HepG2 (cell line): ENCODE measurements at regions not wholly inside any gene's neighbourhood (a gene's known extent, or its start where the extent isn't known, plus 50 kb on each side); places are given as distances from the start of the nearest gene placed in this dataset.
A peak's percentile ranks its signal among the peaks of the same experiment; 100 is the strongest.

Experiments used
- ATAC-seq: fragments of 200-7000 bp; cut with Tn5 transposase; 3 replicates; pipeline ENCODE4 v1.9.1; 2020; ENCODE audit warnings: mild to moderate bottlenecking, moderate library complexity
- BruUV-seq: library from RNA; stranded (reverse); fragments of 400-500 nt; replicated peaks from 2 replicates; lab custom pipeline; 2021; lab: Mats Ljungman, UMichigan
- CTCF ChIA-PET: fragments of 300-600 bp; formaldehyde crosslinking; extraction: SDS; loops from one replicate; lab custom pipeline; 2021; ENCODE audit warnings: low total read pairs, inconsistent platforms, low intra/inter-chr PET ratio; lab: Yijun Ruan, JAX
- POLR2A ChIA-PET: fragments of 350-600 bp; sonication (Branson Sonifier 250); formaldehyde crosslinking; loops from one replicate; lab custom pipeline; 2020; ENCODE audit warnings: antibody characterized with exemption, inconsistent platforms; lab: Yijun Ruan, JAX
- DNase-seq: peaks from one replicate; pipeline ENCODE4 v3.0.0-alpha.2; 2015; ENCODE audit warnings: low spot score
- FAIRE-seq: peaks from 3 replicates; lab custom pipeline; 2011; peaks lifted over from hg19 to GRCh38; lab: Jason Lieb, UNC
- H2AFZ ChIP-seq: one replicate; pipeline ENCODE4 v1.6.1; 2011; ENCODE audit warnings: low read length, inconsistent platforms
- H3K27ac ChIP-seq: fragments of 300-600 bp; 3 replicates; pipeline ENCODE4 v1.8.0; 2011; ENCODE audit warnings: mixed run types, mild to moderate bottlenecking, mixed read lengths, low read length, inconsistent platforms; ENCODE audit not compliant: insufficient read depth; ENCODE audit errors: extremely low read length
- H3K27me3 ChIP-seq, 2 experiments: fragments of 200-600 bp in 1 of 2; 2 replicates in 1 of 2; 3 replicates in 1 of 2; pipeline versions ENCODE4 v1.6.0 to v1.8.0; 2011; ENCODE audit warnings: low read length in 2 of 2, mild to moderate bottlenecking in 2 of 2, moderate library complexity in 2 of 2, inconsistent platforms in 1 of 2; ENCODE audit not compliant: insufficient read depth in 2 of 2, control insufficient read depth in 1 of 2
- H3K36me3 ChIP-seq, 2 experiments: fragments of 200-600 bp in 1 of 2; replicated peaks in 1 of 2; 2 replicates in 1 of 2; 3 replicates in 1 of 2; pipeline versions ENCODE4 v1.5.1 to v1.8.0; 2011; ENCODE audit warnings: low read length in 2 of 2, inconsistent platforms in 1 of 2; ENCODE audit not compliant: insufficient read depth in 2 of 2, control insufficient read depth in 1 of 2
- H3K4me1 ChIP-seq: 2 replicates; pipeline ENCODE4 v1.5.1; 2012; ENCODE audit warnings: low read length, inconsistent platforms; ENCODE audit not compliant: insufficient read depth
- H3K4me2 ChIP-seq: 2 replicates; pipeline ENCODE4 v1.6.0; 2011; ENCODE audit warnings: low read depth, low read length, inconsistent platforms
- H3K4me3 ChIP-seq, 3 experiments: fragments of 200-600 bp in 1 of 3; sonication (generic), shearing (Covaris generic) in 1 of 3; replicated peaks in 1 of 3; 2 replicates each; pipeline ENCODE4 v1.5.1; 2011 to 2016; ENCODE audit warnings: low read length in 3 of 3, inconsistent platforms in 2 of 3, low read depth in 2 of 3, mild to moderate bottlenecking in 2 of 3, control low read depth in 1 of 3, mixed read lengths in 1 of 3; ENCODE audit not compliant: insufficient read depth in 1 of 3
- H3K79me2 ChIP-seq: one replicate; pipeline ENCODE4 v1.6.1; 2011; ENCODE audit warnings: low read length, inconsistent platforms; ENCODE audit not compliant: insufficient read depth
- H3K9ac ChIP-seq: 2 replicates; pipeline ENCODE4 v1.6.0; 2011; ENCODE audit warnings: mild to moderate bottlenecking, low read depth, low read length, inconsistent platforms; ENCODE audit not compliant: insufficient read depth
- H3K9me3 ChIP-seq: 2 replicates; pipeline ENCODE4 v1.5.1; 2012; ENCODE audit warnings: mild to moderate bottlenecking, low read length
- H4K20me1 ChIP-seq: 2 replicates; pipeline ENCODE4 v1.6.0; 2011; ENCODE audit warnings: inconsistent platforms, mild to moderate bottlenecking, low read length, moderate library complexity; ENCODE audit not compliant: insufficient read depth
- DDIT3 ChIP-seq: sonication (generic); formaldehyde crosslinking; IDR thresholded peaks from 2 replicates; pipeline ENCODE4 v1.4.0; 2020; ENCODE audit warnings: mild to moderate bottlenecking, missing genetic modification reagents
- GLMP ChIP-seq: sonication (generic); formaldehyde crosslinking; IDR thresholded peaks from 2 replicates; pipeline ENCODE4 v1.9.0; 2021; ENCODE audit warnings: missing genetic modification reagents, mild to moderate bottlenecking, borderline replicate concordance
- KDM5A ChIP-seq: fragments of 200-600 bp; sonication (generic); IDR thresholded peaks from 2 replicates; pipeline ENCODE4 v1.7.0; 2018; ENCODE audit warnings: antibody characterized with exemption, mild to moderate bottlenecking, low read length, borderline replicate concordance
- MAZ ChIP-seq, 2 experiments: sonication (generic) in 1 of 2; formaldehyde crosslinking in 1 of 2; IDR thresholded peaks; 2 replicates each; pipeline versions ENCODE4 v1.5.0 to v1.6.1; 2012 to 2020; ENCODE audit warnings: low read depth in 2 of 2, mild to moderate bottlenecking in 2 of 2, borderline replicate concordance in 1 of 2, improper control_type of control experiment in 1 of 2, low read length in 1 of 2, missing genetic modification reagents in 1 of 2, moderate library complexity in 1 of 2
- MED13 ChIP-seq: sonication (generic); formaldehyde crosslinking; IDR thresholded peaks from 2 replicates; pipeline ENCODE4 v1.5.0; 2020; ENCODE audit warnings: missing genetic modification reagents
- MYC ChIP-seq: sonication (generic); formaldehyde crosslinking; IDR thresholded peaks from 2 replicates; pipeline ENCODE4 v1.9.0; 2021; ENCODE audit warnings: missing genetic modification reagents, borderline replicate concordance
- SIX1 ChIP-seq: sonication (generic); formaldehyde crosslinking; IDR thresholded peaks from 2 replicates; pipeline ENCODE4 v1.4.0; 2020; ENCODE audit warnings: missing genetic modification reagents, borderline replicate concordance
- SMAD9 ChIP-seq: sonication (generic); formaldehyde crosslinking; IDR thresholded peaks from 2 replicates; pipeline ENCODE4 v1.5.1; 2020; ENCODE audit warnings: mild to moderate bottlenecking, missing genetic modification reagents
- THAP7 ChIP-seq: sonication (generic); formaldehyde crosslinking; IDR thresholded peaks from 2 replicates; pipeline ENCODE4 v1.8.1; 2023; ENCODE audit warnings: mild to moderate bottlenecking, missing genetic modification reagents
- TRIM24 ChIP-seq: sonication (generic); formaldehyde crosslinking; IDR thresholded peaks from 2 replicates; pipeline ENCODE4 v1.8.0; 2022; ENCODE audit warnings: mild to moderate bottlenecking, missing genetic modification reagents
- ZBTB25 ChIP-seq: IDR thresholded peaks from 2 replicates; pipeline ENCODE4 v1.6.1; 2018; ENCODE audit warnings: missing genetic modification reagents
- ZC3H13 ChIP-seq: sonication (generic); formaldehyde crosslinking; IDR thresholded peaks from 2 replicates; pipeline ENCODE4 v1.8.1; 2023; ENCODE audit warnings: mild to moderate bottlenecking, missing genetic modification reagents, moderate library complexity
- ZFX ChIP-seq: sonication (generic); formaldehyde crosslinking; IDR thresholded peaks from 2 replicates; pipeline ENCODE4 v1.4.0; 2020; ENCODE audit warnings: mild to moderate bottlenecking, low read depth, missing genetic modification reagents, moderate library complexity
- ZIK1 ChIP-seq: sonication (generic); formaldehyde crosslinking; IDR thresholded peaks from 2 replicates; pipeline ENCODE4 v1.5.0; 2020; ENCODE audit warnings: mild to moderate bottlenecking, low read depth, missing genetic modification reagents, borderline replicate concordance
- ZNF354B ChIP-seq: sonication (generic); formaldehyde crosslinking; IDR thresholded peaks from 2 replicates; pipeline ENCODE4 v1.8.0; 2022; ENCODE audit warnings: mild to moderate bottlenecking, missing genetic modification reagents
- ZNF616 ChIP-seq: sonication (generic); formaldehyde crosslinking; IDR thresholded peaks from 2 replicates; pipeline ENCODE4 v1.5.0; 2020; ENCODE audit warnings: low read depth, mild to moderate bottlenecking, missing genetic modification reagents
- ZNF780A ChIP-seq: sonication (generic); formaldehyde crosslinking; IDR thresholded peaks from 2 replicates; pipeline ENCODE4 v1.8.0; 2022; ENCODE audit warnings: mild to moderate bottlenecking, missing genetic modification reagents, moderate library complexity
- ZUFSP ChIP-seq: sonication (generic); formaldehyde crosslinking; IDR thresholded peaks from 2 replicates; pipeline ENCODE4 v1.9.0; 2021; ENCODE audit warnings: missing genetic modification reagents, mild to moderate bottlenecking, borderline replicate concordance
- WGBS: methylation state at CpG from one replicate; pipeline ENCODE4 v1.1.6; 2017; ENCODE audit warnings: low lambda C conversion rate; 5-methylcytosine and 5-hydroxymethylcytosine counted together
- in situ Hi-C: cut with HindIII; loops from 2 replicates; pipeline ENCODE4 v1.10.0; 2017; ENCODE audit warnings: low pct_unique_long_range_greater_than_20kb; ENCODE audit not compliant: extremely low pct_ligation_motif_present
- intact Hi-C: fragments of 100-400 bp; cut with micrococcal nuclease; formaldehyde crosslinking; loops from one replicate; pipeline ENCODE4 v1.10.0; 2022; ENCODE audit not compliant: unreplicated experiment

GRCh38 chr10:78937800-78938694, 130.7 kb upstream of the ZMIZ1 start:
- H3K4me3 ChIP-seq = peak overlapping the region in 1 of 3 experiments; percentile 39; a peak in 1 of 6 replicates
- FAIRE-seq (peak; percentile 62), DNase-seq (peak; percentile 61), ATAC-seq (peak; percentile 91)
- H3K27me3 ChIP-seq = peaks cover 0 to 7% of the 10 kb centered on the region in 2 experiments; a peak in 3 of 5 replicates
- H3K4me1 ChIP-seq = peaks cover 38% of the 10 kb centered on the region
- ChIA-PET POLR2A (interaction anchor here (1.2 kb wide), 1 partner anchor 37 kb away, joined by 3 read pairs; no protein-coding TSS in a partner anchor), CTCF (no interaction called here)
- H3K36me3 ChIP-seq = no peaks in the 10 kb centered on the region
- H3K27ac ChIP-seq = no peak overlapping the region
- H3K79me2 ChIP-seq = no peaks in the 10 kb centered on the region
- no TSS peak for BruUV-seq
- intact Hi-C loops = loop anchor here (2.0 kb wide), 1 partner anchor 35 kb away; no protein-coding TSS in a partner anchor
- in situ Hi-C loops = no loop called here
- H4K20me1 ChIP-seq = no peaks in the 10 kb centered on the region
- H3K9ac ChIP-seq = peak overlapping the region; percentile 23; the same call in 1 of the 2 replicates
- no peaks in the 10 kb centered on the region for H3K9me3 ChIP-seq
- H2AFZ ChIP-seq = no peak overlapping the region
- H3K4me2 ChIP-seq = peak overlapping the region; percentile 67
- WGBS = 24% methylated on average over 6 of the region's 10 CpGs
- TF ChIP-seq ZBTB25 (no peak), DDIT3 (CRISPR knock-in tag) (no peak), MED13 (no peak), ZNF780A (CRISPR knock-in tag) (no peak), ZC3H13 (no peak), MYC (CRISPR knock-in tag) (no peak), KDM5A (no peak), TRIM24 (CRISPR knock-in tag) (no peak), ZFX (CRISPR knock-in tag) (peak; percentile 74), THAP7 (CRISPR knock-in tag) (no peak), ZNF616 (CRISPR knock-in tag) (no peak), GLMP (CRISPR knock-in tag) (no peak), ZUFSP (no peak), SMAD9 (CRISPR knock-in tag) (no peak), SIX1 (CRISPR knock-in tag) (no peak), ZIK1 (CRISPR knock-in tag) (no peak), ZNF354B (no peak), MAZ (IDR thresholded peaks at IDR 0.05; ENCODE audit: borderline replicate concordance, low read depth, low read length) (0 out of 2 replicates have a peak, but pooled peaks have one; percentile 25), MAZ (CRISPR knock-in tag; IDR thresholded peaks at IDR 0.05; ENCODE audit: low read depth) (no peak)
